Activated CD8-positive, alpha-beta T cell treated with anti-CD3 and anti-CD28 coated beads for 36 hours (primary cell): ENCODE measurements at regions not wholly inside any gene's neighbourhood (a gene's known extent, or its start where the extent isn't known, plus 50 kb on each side); places are given as distances from the start of the nearest gene placed in this dataset.

Experiments
- ATAC-seq: fragments of 200-7000 bp; cut with Tn5 transposase; one replicate; pipeline ENCODE4 v1.10.0; 2021; ENCODE audit warnings: mild to moderate bottlenecking, moderate library complexity
- CTCF ChIA-PET: fragments of 350-600 bp; sonication (Branson Sonifier 250); formaldehyde crosslinking; loops from one replicate; lab custom pipeline; 2021; ENCODE audit warnings: antibody characterized with exemption; lab: Charles Lee
- POLR2A ChIA-PET: fragments of 350-600 bp; sonication (Branson Sonifier 250); formaldehyde crosslinking; loops from one replicate; lab custom pipeline; 2021; ENCODE audit warnings: antibody characterized with exemption; lab: Charles Lee
- DNase-seq: peaks from one replicate; pipeline ENCODE4 v3.0.0-alpha.2; 2020
- H3K27ac Mint-ChIP-seq: one replicate; pipeline ENCODE4 v1.8.0; 2021; ENCODE audit warnings: mild to moderate bottlenecking, mixed read lengths
- H3K27me3 Mint-ChIP-seq: one replicate; pipeline ENCODE4 v1.8.0; 2021; ENCODE audit warnings: mixed read lengths
- H3K36me3 Mint-ChIP-seq: one replicate; pipeline ENCODE4 v1.8.0; 2021; ENCODE audit warnings: low read depth, mixed read lengths
- H3K4me1 Mint-ChIP-seq: one replicate; pipeline ENCODE4 v1.8.0; 2021; ENCODE audit warnings: low read depth, mixed read lengths
- H3K4me3 Mint-ChIP-seq: one replicate; pipeline ENCODE4 v1.8.0; 2021; ENCODE audit warnings: mild to moderate bottlenecking, moderate library complexity, mixed read lengths
- H3K9me3 Mint-ChIP-seq: one replicate; pipeline ENCODE4 v1.8.0; 2021; ENCODE audit warnings: mixed read lengths
- intact Hi-C: fragments of 100-400 bp; cut with micrococcal nuclease; formaldehyde crosslinking; loops from one replicate; pipeline ENCODE4 v1.10.0; 2022
- TF ChIP-seq, protein P1 (sequence below): fragments of 200-600 bp; IDR thresholded peaks from one replicate; pipeline ENCODE4 v1.8.0; 2022; ENCODE audit warnings: antibody characterized with exemption, mild to moderate bottlenecking

DNA sequence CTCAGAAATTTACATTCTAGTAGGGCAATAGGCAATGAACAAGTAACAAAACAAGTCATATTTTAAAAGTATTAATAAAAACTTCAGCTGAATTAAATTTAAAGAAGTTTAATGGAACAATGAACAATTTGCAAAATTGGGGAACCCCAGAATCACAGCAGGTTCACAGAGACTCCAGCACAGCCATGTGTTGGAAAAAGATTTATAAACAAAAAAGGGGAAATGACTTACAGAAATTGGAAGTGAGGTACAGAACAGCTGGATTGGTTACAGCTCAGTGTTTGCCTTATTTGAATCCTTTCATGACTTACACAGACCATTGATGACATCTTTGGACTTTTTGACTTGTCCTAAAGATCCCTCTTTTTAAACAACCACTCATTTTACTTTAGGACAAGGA is 179.9 kb upstream of the SCN7A start:
- no peak for ATAC-seq
- no peak for DNase-seq
- H3K27me3 Mint-ChIP-seq = no peaks in the 10 kb centered on the region
- no peak overlapping the region for H3K27ac Mint-ChIP-seq
- CTCF ChIA-PET = no interaction called here
- POLR2A ChIA-PET = interaction anchor here (0.7 kb wide), 1 partner anchor 89 kb away, joined by 3 read pairs; no protein-coding TSS in a partner anchor
- intact Hi-C loops = no loop called here
- no peaks in the 10 kb centered on the region for H3K36me3 Mint-ChIP-seq
- H3K9me3 Mint-ChIP-seq = no peaks in the 10 kb centered on the region
- H3K4me3 Mint-ChIP-seq = no peak overlapping the region
- TF ChIP-seq, protein P1, sequence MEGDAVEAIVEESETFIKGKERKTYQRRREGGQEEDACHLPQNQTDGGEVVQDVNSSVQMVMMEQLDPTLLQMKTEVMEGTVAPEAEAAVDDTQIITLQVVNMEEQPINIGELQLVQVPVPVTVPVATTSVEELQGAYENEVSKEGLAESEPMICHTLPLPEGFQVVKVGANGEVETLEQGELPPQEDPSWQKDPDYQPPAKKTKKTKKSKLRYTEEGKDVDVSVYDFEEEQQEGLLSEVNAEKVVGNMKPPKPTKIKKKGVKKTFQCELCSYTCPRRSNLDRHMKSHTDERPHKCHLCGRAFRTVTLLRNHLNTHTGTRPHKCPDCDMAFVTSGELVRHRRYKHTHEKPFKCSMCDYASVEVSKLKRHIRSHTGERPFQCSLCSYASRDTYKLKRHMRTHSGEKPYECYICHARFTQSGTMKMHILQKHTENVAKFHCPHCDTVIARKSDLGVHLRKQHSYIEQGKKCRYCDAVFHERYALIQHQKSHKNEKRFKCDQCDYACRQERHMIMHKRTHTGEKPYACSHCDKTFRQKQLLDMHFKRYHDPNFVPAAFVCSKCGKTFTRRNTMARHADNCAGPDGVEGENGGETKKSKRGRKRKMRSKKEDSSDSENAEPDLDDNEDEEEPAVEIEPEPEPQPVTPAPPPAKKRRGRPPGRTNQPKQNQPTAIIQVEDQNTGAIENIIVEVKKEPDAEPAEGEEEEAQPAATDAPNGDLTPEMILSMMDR = no peak
- H3K4me1 Mint-ChIP-seq = no peaks in the 10 kb centered on the region

DNA sequence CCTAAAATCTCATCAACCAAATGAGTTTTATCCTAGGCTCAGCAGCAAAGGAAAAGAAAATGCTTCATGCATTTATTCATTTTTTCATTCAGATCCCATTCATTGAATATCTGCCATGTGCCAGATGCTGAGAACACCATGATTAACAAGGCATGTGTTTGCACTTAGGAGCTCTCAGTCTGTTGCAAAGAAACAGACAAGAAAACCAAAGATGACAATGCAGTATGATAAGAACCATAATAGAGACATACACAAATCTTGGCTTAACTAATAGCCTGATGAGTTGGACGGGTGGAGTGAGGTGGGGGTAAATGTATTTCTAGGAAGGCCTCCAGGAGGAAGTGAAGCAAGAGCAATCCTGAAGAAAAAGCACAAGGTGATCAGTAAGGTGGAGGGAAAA is 177.8 kb upstream of the SCN7A start:
- H3K36me3 Mint-ChIP-seq = no peaks in the 10 kb centered on the region

DNA sequence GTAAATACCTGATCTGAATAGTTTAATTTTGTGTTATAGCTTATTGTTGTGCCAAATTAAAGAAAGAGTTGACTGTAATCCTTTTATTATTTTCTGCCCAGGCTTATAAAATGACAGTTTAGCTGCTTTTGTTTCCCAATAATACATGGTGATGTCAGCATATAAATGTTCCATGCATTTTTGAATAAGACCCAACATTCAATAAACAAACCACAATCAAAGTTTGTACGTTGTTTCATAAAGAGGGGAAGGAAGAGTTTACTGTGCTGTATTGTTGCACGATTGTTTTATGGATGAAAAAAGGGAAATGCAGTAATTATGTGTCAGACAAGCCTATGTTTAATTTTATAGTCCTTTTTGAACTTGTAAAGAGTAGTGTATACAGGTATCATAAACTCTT is 177.2 kb upstream of the SCN7A start:
- CTCF ChIA-PET = no interaction called here
- ATAC-seq = no peak
- POLR2A ChIA-PET = no interaction called here
- Mint-ChIP-seq H3K27me3 (no peaks in the 10 kb centered on the region), H3K4me3 (no peak overlapping the region), H3K9me3 (no peaks in the 10 kb centered on the region), H3K27ac (no peak overlapping the region), H3K4me1 (no peaks in the 10 kb centered on the region), H3K36me3 (no peaks in the 10 kb centered on the region)
- intact Hi-C loops = no loop called here
- no peak for DNase-seq
- TF ChIP-seq, protein P1 = no peak

More for the DNA sequence above, 177.8 kb upstream of the SCN7A start:
- ChIA-PET POLR2A (no interaction called here), CTCF (no interaction called here)
- intact Hi-C loops = no loop called here
- no peak for ATAC-seq
- TF ChIP-seq, protein P1 = no peak
- no peak for DNase-seq
- Mint-ChIP-seq H3K27ac (no peak overlapping the region), H3K27me3 (no peaks in the 10 kb centered on the region), H3K4me3 (no peak overlapping the region), H3K9me3 (no peaks in the 10 kb centered on the region), H3K4me1 (no peaks in the 10 kb centered on the region)

DNA sequence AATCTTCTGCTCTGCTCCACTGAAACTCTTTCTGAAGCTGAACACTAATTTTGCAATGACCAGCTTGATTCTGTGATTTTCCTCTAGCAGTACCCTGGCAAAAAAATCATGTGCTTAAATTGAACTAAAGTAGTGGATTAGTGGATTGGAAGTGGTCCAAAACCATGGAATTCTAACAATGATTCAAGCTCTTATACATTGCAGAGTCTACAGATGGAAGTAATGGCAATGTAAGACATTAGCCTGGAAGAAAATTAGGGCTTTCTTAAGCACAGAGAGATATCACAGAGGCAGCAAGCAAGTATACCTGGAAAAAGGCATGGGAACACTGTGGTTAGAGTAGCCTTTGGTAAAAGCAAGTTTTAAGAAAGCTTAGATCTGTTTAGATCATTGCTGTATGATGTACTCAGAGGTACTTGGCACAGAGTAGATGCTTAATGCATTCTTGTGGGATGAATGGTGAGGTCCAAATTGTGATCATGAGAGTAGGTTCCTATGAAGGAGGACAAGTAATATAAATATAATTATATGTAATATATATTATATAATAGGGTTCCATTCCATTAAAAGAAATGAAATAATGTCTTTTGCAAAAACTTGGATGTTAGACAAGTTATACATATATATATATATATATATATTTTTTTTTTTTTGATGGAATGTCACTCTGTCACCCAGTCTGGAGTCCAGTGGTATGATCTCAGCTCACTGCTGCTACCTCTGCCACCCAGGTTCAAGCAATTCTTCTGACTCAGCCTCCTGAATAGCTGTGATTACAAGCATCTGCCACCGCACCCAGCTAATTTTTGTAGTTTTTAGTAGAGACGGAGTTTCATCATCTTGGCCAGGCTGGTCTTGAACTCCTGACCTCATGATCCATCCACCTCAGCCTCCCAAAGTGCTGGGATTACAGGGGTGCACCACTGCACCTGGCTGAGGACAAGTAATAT is 172.2 kb upstream of the SCN7A start:
- Mint-ChIP-seq H3K4me1 (no peaks in the 10 kb centered on the region), H3K36me3 (no peaks in the 10 kb centered on the region), H3K27ac (no peak overlapping the region), H3K9me3 (no peaks in the 10 kb centered on the region), H3K27me3 (no peaks in the 10 kb centered on the region), H3K4me3 (no peak overlapping the region)
- POLR2A ChIA-PET = interaction anchor here (0.5 to 0.6 kb wide), 2 partner anchors 27 to 126 kb away, joined by 3 read pairs; no protein-coding TSS in a partner anchor
- TF ChIP-seq, protein P1 = no peak
- CTCF ChIA-PET = no interaction called here
- ATAC-seq (no peak), DNase-seq (no peak)
- intact Hi-C loops = no loop called here

DNA sequence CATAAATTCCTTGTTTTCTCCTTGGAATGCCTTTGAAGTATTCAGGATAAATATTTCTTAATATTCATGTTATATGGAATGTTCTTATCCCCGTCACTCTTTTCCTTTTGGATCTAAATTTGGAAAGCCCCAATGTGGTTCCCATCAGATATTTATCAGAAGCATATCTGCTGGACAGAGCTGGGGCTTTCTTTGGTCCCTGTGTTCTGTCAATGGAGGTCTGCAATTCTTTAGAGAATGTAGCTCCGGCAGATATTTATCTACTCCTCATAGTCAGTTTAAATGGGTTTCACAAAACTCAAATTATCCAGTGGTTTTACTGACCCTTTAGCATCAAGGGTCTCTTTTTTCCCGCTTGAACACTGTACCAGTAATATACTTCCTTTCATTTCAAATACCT is 167.8 kb upstream of the SCN7A start:
- intact Hi-C loops = no loop called here
- Mint-ChIP-seq H3K36me3 (no peaks in the 10 kb centered on the region), H3K27ac (no peak overlapping the region), H3K4me1 (no peaks in the 10 kb centered on the region), H3K27me3 (no peaks in the 10 kb centered on the region), H3K4me3 (no peak overlapping the region), H3K9me3 (no peaks in the 10 kb centered on the region)
- DNase-seq (no peak), ATAC-seq (no peak)
- TF ChIP-seq, protein P1 = no peak
- CTCF ChIA-PET = no interaction called here
- POLR2A ChIA-PET = no interaction called here
